ENCODE measurements at regions not wholly inside any gene's neighbourhood (a gene's known extent, or its start where the extent isn't known, plus 50 kb on each side); places are given as distances from the start of the nearest gene placed in this dataset.

GRCh38 chr1:162985816-162986435, 83.2 kb upstream of the RGS4 start:
- no peak overlapping the region for H3K27ac Mint-ChIP-seq
- no peak for DNase-seq (ENCODE audit: low spot score in 2 of 2, unreplicated experiment in 2 of 2)
- no peaks in the 10 kb centered on the region for H3K36me3 Mint-ChIP-seq
- no peak overlapping the region for H3K4me3 Mint-ChIP-seq
- no peak for TF ChIP-seq CTCF (IDR thresholded peaks at IDR 0.05; ENCODE audit: unreplicated experiment)
- peaks cover 2% of the 10 kb centered on the region for H3K27me3 Mint-ChIP-seq (ENCODE audit: low read depth)
- H3K4me1 Mint-ChIP-seq = peaks cover 15% of the 10 kb centered on the region
- peaks cover 7% of the 10 kb centered on the region for H3K9me3 Mint-ChIP-seq

- Mint-ChIP-seq H3K4me3 (no peak overlapping the region), H3K36me3 (no peaks in the 10 kb centered on the region), H3K27ac (no peak overlapping the region), H3K27me3 (ENCODE audit: low read depth) (peaks cover 2% of the 10 kb centered on the region), H3K9me3 (peaks cover 7% of the 10 kb centered on the region), H3K4me1 (peaks cover 15% of the 10 kb centered on the region)
- no peak for DNase-seq (ENCODE audit: low spot score in 2 of 2, unreplicated experiment in 2 of 2)
- no peak for TF ChIP-seq CTCF (IDR thresholded peaks at IDR 0.05; ENCODE audit: unreplicated experiment)
Measured at GRCh38 chr1:162984699-162985098, 84.5 kb upstream of the RGS4 start.

DNA sequence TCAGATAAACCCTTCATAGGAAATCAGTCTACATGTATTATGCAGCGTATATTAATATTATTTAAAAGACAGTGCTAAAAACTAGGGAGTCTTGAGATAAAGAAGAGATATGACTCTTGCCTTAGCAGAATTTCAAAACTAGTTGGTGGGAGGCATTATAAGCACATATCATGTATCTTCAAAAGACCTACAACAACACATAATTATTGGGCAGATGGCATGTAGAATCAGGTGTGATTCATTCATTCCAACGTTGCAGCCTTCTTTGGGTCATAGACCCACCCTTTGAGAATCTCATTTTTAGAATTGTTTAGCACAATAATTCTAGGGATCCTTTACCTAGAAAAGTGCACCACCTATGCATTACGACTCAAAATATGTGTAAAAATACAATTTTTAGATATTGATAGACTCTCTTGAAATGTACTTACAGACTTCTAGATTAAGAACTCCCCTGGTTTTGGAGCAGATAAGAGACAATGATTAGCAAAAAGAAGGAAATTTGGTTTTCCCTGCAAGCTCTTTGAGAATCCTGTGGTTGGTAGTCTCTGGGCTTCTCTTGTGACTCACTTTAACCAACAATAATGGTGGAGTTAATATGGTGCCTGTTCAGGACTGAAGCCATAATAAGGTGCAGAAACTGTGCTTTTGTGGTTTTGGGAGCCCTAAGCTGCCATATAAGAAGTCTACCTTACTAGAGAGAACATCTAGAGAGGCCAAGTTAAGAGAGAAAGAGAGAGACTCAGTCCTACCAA, 85.3 kb upstream of the RGS4 start:
- Mint-ChIP-seq H3K4me1 (peaks cover 15% of the 10 kb centered on the region), H3K4me3 (no peak overlapping the region), H3K9me3 (peaks cover 7% of the 10 kb centered on the region), H3K27me3 (ENCODE audit: low read depth) (peaks cover 1% of the 10 kb centered on the region), H3K36me3 (no peaks in the 10 kb centered on the region), H3K27ac (no peak overlapping the region)
- TF ChIP-seq CTCF (IDR thresholded peaks at IDR 0.05; ENCODE audit: unreplicated experiment) = no peak
- no peak for DNase-seq (ENCODE audit: low spot score in 2 of 2, unreplicated experiment in 2 of 2)

DNA sequence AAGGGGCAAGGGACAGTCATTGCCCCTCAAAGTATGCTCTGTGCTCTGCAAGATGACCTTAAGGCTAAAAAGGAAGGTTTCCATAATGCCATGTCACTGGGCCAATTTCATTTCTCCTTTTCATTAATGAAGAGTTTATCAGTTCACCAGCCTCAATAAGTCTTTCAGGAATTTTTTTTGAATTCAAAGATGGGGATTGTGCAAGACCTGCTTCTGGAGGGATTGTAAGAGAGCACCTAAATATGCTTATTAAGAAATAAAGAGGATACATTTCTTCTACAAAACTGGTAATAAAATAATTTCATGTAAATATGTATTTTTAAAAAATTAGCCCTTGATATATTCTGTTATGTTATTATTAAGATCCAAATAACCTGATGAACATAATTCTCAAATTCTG, 86.8 kb upstream of the RGS4 start:
- no peak overlapping the region for H3K27ac Mint-ChIP-seq
- H3K4me3 Mint-ChIP-seq = no peak overlapping the region
- H3K36me3 Mint-ChIP-seq = no peaks in the 10 kb centered on the region
- TF ChIP-seq CTCF (IDR thresholded peaks at IDR 0.05; ENCODE audit: unreplicated experiment) = no peak
- H3K9me3 Mint-ChIP-seq = peaks cover 7% of the 10 kb centered on the region
- H3K27me3 Mint-ChIP-seq (ENCODE audit: low read depth) = peaks cover 1% of the 10 kb centered on the region
- no peak for DNase-seq (ENCODE audit: low spot score in 2 of 2, unreplicated experiment in 2 of 2)
- H3K4me1 Mint-ChIP-seq = peaks cover 15% of the 10 kb centered on the region

DNA sequence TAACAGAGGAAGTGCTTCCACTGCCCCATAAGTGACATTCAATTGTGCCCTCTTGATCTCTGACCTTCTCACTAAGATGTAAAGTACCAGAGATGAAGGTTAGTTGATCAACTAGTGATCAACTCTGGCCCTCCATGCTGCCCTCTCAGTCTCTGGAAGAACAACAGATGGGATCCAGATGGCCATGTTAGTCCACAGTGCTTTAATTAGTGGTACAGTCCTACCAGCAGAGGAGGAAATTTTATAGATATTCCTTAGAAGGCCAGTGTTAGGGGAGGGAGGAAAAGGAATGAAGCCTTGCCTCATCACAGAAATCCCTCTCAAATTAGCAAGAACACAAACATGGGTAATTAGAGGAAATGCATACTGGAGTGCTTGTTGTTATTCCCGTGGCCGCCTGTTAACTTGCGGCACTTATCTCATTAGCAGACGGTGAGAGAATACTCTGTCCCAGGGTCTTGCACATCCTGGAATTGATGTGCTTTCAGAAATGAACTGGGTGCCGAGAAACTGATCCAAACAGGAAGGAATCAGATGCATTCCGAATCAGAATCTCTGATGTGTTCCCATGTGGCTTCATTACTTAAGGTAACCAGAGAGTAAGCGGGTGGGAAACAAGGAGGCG, 91.1 kb upstream of the RGS4 start:
- no peaks in the 10 kb centered on the region for H3K36me3 Mint-ChIP-seq
- H3K4me3 Mint-ChIP-seq = no peak overlapping the region
- H3K9me3 Mint-ChIP-seq = no peaks in the 10 kb centered on the region
- TF ChIP-seq CTCF (IDR thresholded peaks at IDR 0.05; ENCODE audit: unreplicated experiment) = no peak
- H3K4me1 Mint-ChIP-seq = peaks cover 12% of the 10 kb centered on the region
- H3K27me3 Mint-ChIP-seq (ENCODE audit: low read depth) = no peaks in the 10 kb centered on the region
- DNase-seq (ENCODE audit: low spot score in 2 of 2, unreplicated experiment in 2 of 2) = no peak
- no peak overlapping the region for H3K27ac Mint-ChIP-seq

All from mesothelial cell of epicardium (in vitro differentiated cells).